ENCODE measurements at regions not wholly inside any gene's neighbourhood (a gene's known extent, or its start where the extent isn't known, plus 50 kb on each side); places are given as distances from the start of the nearest gene placed in this dataset.

DNA sequence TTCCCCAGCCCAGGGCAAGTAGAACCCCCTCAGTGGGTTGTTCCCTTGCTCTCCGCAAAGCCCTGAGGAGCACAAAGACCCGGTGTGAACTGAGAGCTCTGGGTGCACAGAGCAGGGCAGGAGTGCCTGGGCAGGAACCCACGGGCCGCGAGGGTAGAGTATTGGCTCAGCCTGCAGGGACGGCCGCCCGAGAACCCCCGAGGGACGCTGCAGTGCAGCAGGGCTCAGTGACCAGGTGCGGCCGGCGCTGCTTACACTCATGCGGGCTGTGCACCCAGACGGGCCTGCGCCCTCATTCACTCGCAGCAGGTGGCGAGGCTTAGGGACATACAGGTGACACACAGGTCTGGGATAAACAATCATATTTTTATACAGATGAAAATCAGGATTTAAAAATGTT, 51.9 kb upstream of the PDE10A start:
- Histone ChIP-seq H3K9me2 (ENCODE audit: insufficient read depth, low read length) (no peaks in the 10 kb centered on the region), H3K9ac (ENCODE audit: low read length) (no peak overlapping the region), H3K27ac (ENCODE audit: low read length) (no peak overlapping the region), H3F3A (ENCODE audit: insufficient read depth, low read length, poor library complexity, severe bottlenecking) (no peaks in the 10 kb centered on the region), H3K36me3 (ENCODE audit: insufficient read depth, low read length) (no peaks in the 10 kb centered on the region), H2AFZ (ENCODE audit: low read depth, low read length) (no peak overlapping the region), H3K4me2 (ENCODE audit: low read length) (no peak overlapping the region), H3K27me3 (ENCODE audit: insufficient read depth, low read depth, low read length) (no peaks in the 10 kb centered on the region), H3K79me2 (replicated peaks; ENCODE audit: insufficient read depth, low read length) (no peaks in the 10 kb centered on the region), H3K4me3 (ENCODE audit: low read length) (no peak overlapping the region), H3K9me3 (ENCODE audit: low read length) (no peaks in the 10 kb centered on the region), H4K20me1 (ENCODE audit: insufficient read depth) (no peaks in the 10 kb centered on the region)
- TF ChIP-seq CTCF (IDR thresholded peaks at IDR 0.05; ENCODE audit: poor library complexity, severe bottlenecking) (no peak), TAF1 (IDR thresholded peaks at IDR 0.05; ENCODE audit: low read depth) (no peak), MXI1 (conservative IDR thresholded peaks at IDR 0.05; ENCODE audit: poor library complexity, severe bottlenecking) (no peak), EP300 (conservative IDR thresholded peaks at IDR 0.05; ENCODE audit: poor library complexity, severe bottlenecking) (no peak), RAD21 (conservative IDR thresholded peaks at IDR 0.05) (no peak), POLR2AphosphoS5 (IDR thresholded peaks at IDR 0.05) (no peak), SMC3 (conservative IDR thresholded peaks at IDR 0.05; ENCODE audit: poor library complexity) (no peak), EZH2 (IDR thresholded peaks at IDR 0.05; ENCODE audit: borderline replicate concordance, insufficient read depth, low read length, poor library complexity, severe bottlenecking) (no peak)
- TF ChIP-seq, protein P1, sequence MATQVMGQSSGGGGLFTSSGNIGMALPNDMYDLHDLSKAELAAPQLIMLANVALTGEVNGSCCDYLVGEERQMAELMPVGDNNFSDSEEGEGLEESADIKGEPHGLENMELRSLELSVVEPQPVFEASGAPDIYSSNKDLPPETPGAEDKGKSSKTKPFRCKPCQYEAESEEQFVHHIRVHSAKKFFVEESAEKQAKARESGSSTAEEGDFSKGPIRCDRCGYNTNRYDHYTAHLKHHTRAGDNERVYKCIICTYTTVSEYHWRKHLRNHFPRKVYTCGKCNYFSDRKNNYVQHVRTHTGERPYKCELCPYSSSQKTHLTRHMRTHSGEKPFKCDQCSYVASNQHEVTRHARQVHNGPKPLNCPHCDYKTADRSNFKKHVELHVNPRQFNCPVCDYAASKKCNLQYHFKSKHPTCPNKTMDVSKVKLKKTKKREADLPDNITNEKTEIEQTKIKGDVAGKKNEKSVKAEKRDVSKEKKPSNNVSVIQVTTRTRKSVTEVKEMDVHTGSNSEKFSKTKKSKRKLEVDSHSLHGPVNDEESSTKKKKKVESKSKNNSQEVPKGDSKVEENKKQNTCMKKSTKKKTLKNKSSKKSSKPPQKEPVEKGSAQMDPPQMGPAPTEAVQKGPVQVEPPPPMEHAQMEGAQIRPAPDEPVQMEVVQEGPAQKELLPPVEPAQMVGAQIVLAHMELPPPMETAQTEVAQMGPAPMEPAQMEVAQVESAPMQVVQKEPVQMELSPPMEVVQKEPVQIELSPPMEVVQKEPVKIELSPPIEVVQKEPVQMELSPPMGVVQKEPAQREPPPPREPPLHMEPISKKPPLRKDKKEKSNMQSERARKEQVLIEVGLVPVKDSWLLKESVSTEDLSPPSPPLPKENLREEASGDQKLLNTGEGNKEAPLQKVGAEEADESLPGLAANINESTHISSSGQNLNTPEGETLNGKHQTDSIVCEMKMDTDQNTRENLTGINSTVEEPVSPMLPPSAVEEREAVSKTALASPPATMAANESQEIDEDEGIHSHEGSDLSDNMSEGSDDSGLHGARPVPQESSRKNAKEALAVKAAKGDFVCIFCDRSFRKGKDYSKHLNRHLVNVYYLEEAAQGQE (IDR thresholded peaks at IDR 0.05; ENCODE audit: borderline replicate concordance), result no peak

DNA sequence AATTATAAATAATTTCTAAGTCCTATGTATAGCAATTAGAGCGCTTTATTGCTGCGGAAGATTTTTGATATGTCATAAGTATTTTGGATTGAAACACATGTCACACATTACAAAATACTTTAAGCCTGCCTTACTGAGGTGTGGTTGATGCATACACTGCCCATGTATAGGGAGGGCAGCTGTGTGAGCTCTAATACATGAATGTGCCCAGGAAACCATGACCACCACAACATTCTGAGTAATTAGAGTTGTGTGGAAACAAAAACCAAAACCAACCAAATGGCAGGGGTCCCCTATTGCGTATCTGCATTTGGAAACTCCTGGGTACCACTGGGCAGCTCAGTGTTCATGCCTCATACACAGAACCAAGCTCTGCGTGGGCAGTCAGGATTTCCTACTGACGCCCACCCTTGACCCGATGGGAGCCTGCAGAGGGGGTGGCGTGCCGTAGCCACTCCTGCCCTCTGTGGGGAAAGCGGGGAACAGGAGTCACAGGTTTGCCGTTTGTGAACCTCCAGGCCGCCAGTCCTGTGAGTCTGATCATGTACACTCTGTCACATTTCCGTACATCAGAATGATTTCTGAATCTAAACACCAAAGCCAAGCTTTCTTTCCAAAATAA, 50.9 kb upstream of the PDE10A start:
- Histone ChIP-seq H4K20me1 (ENCODE audit: insufficient read depth) (no peaks in the 10 kb centered on the region), H3K79me2 (replicated peaks; ENCODE audit: insufficient read depth, low read length) (no peaks in the 10 kb centered on the region), H3K27me3 (ENCODE audit: insufficient read depth, low read depth, low read length) (no peaks in the 10 kb centered on the region), H3F3A (ENCODE audit: insufficient read depth, low read length, poor library complexity, severe bottlenecking) (no peaks in the 10 kb centered on the region), H3K27ac (ENCODE audit: low read length) (no peak overlapping the region), H3K4me2 (ENCODE audit: low read length) (no peak overlapping the region), H3K36me3 (ENCODE audit: insufficient read depth, low read length) (no peaks in the 10 kb centered on the region), H3K9me3 (ENCODE audit: low read length) (no peaks in the 10 kb centered on the region), H2AFZ (ENCODE audit: low read depth, low read length) (no peak overlapping the region), H3K9me2 (ENCODE audit: insufficient read depth, low read length) (no peaks in the 10 kb centered on the region), H3K9ac (ENCODE audit: low read length) (no peak overlapping the region), H3K4me3 (ENCODE audit: low read length) (no peak overlapping the region)
- TF ChIP-seq EZH2 (IDR thresholded peaks at IDR 0.05; ENCODE audit: borderline replicate concordance, insufficient read depth, low read length, poor library complexity, severe bottlenecking) (no peak), RAD21 (conservative IDR thresholded peaks at IDR 0.05) (no peak), EP300 (conservative IDR thresholded peaks at IDR 0.05; ENCODE audit: poor library complexity, severe bottlenecking) (no peak), CTCF (IDR thresholded peaks at IDR 0.05; ENCODE audit: poor library complexity, severe bottlenecking) (no peak), TAF1 (IDR thresholded peaks at IDR 0.05; ENCODE audit: low read depth) (no peak), MXI1 (conservative IDR thresholded peaks at IDR 0.05; ENCODE audit: poor library complexity, severe bottlenecking) (no peak), SMC3 (conservative IDR thresholded peaks at IDR 0.05; ENCODE audit: poor library complexity) (no peak), POLR2AphosphoS5 (IDR thresholded peaks at IDR 0.05) (no peak)
- TF ChIP-seq, protein P1 (IDR thresholded peaks at IDR 0.05; ENCODE audit: borderline replicate concordance), result no peak

Measured in neural cell (in vitro differentiated cells).